ENCODE measurements at regions not wholly inside any gene's neighbourhood (a gene's known extent, or its start where the extent isn't known, plus 50 kb on each side); places are given as distances from the start of the nearest gene placed in this dataset.

GRCh38 chr10:58013406-58013805 lies 254.3 kb downstream of the IPMK start:
- TF ChIP-seq CTCF (IDR thresholded peaks at IDR 0.05) (no peak), REST (IDR thresholded peaks at IDR 0.05; ENCODE audit: insufficient read depth in 1 of 2, low read depth in 2 of 2, low read length in 1 of 2) (no peak), SIN3A (IDR thresholded peaks at IDR 0.05; ENCODE audit: borderline replicate concordance, insufficient read depth, low read depth, low read length) (no peak), POLR2AphosphoS5 (IDR thresholded peaks at IDR 0.05; ENCODE audit: low read depth, low read length) (no peak), TCF7L2 (IDR thresholded peaks at IDR 0.05; ENCODE audit: low read depth, low read length) (no peak)

Data from Panc1 (cell line).